IMR-90 (cell line): ENCODE measurements at regions not wholly inside any gene's neighbourhood (a gene's known extent, or its start where the extent isn't known, plus 50 kb on each side); places are given as distances from the start of the nearest gene placed in this dataset.

ENCODE experiments used
- ATAC-seq: fragments of 200-7000 bp; cut with Tn5 transposase; 2 replicates; pipeline ENCODE4 v1.9.1; 2020; ENCODE audit warnings: low read depth, mild to moderate bottlenecking, moderate library complexity
- BruUV-seq: library from RNA; stranded (reverse); fragments of 400-500 nt; replicated peaks from 2 replicates; lab custom pipeline; 2021; lab: Mats Ljungman, UMichigan
- CTCF ChIA-PET: fragments of 300-600 bp; formaldehyde crosslinking; extraction: SDS; loops from one replicate; lab custom pipeline; 2021; ENCODE audit warnings: antibody characterized with exemption; lab: Yijun Ruan, JAX
- POLR2A ChIA-PET: fragments of 300-600 bp; sonication (Branson Sonifier 250); formaldehyde crosslinking; loops from one replicate; lab custom pipeline; 2022; ENCODE audit warnings: antibody characterized with exemption; ENCODE audit not compliant: unreplicated experiment; lab: Charles Lee
- DNase-seq: peaks from one replicate; pipeline ENCODE4 v3.0.0; 2013
- H2AFZ ChIP-seq: replicated peaks from 2 replicates; pipeline ENCODE3; 2013; ENCODE audit warnings: low read length, mild to moderate bottlenecking; ENCODE audit not compliant: poor library complexity
- H2AK5ac ChIP-seq: 2 replicates; pipeline ENCODE4 v1.6.1; 2013; ENCODE audit warnings: low read depth, low read length, inconsistent platforms
- H2AK9ac ChIP-seq: replicated peaks from 2 replicates; pipeline ENCODE3; 2013; ENCODE audit warnings: mild to moderate bottlenecking, low read depth, low read length, moderate library complexity; ENCODE audit not compliant: poor library complexity
- H2BK120ac ChIP-seq: 2 replicates; pipeline ENCODE4 v1.6.1; 2013; ENCODE audit warnings: low read depth, low read length, inconsistent platforms
- H2BK15ac ChIP-seq: 3 replicates; pipeline ENCODE4 v1.6.1; 2013; ENCODE audit warnings: low read depth, low read length, inconsistent platforms
- H2BK20ac ChIP-seq: 2 replicates; pipeline ENCODE4 v1.6.1; 2013; ENCODE audit warnings: low read depth, mild to moderate bottlenecking, inconsistent platforms, low read length, moderate library complexity
- H2BK5ac ChIP-seq: 2 replicates; pipeline ENCODE4 v1.6.1; 2013; ENCODE audit warnings: mild to moderate bottlenecking, low read depth, low read length, inconsistent platforms; ENCODE audit not compliant: poor library complexity, severe bottlenecking
- H3K14ac ChIP-seq: replicated peaks from 2 replicates; pipeline ENCODE4 v1.6.1; 2013; ENCODE audit warnings: low read depth, low read length, inconsistent platforms
- H3K18ac ChIP-seq: 2 replicates; pipeline ENCODE4 v1.6.1; 2013; ENCODE audit warnings: low read depth, low read length, control low read depth
- H3K23ac ChIP-seq: 2 replicates; pipeline ENCODE4 v1.6.1; 2013; ENCODE audit warnings: low read depth, low read length, inconsistent platforms
- H3K27ac ChIP-seq: 2 replicates; pipeline ENCODE4 v1.5.1; 2013; ENCODE audit warnings: mild to moderate bottlenecking, control low read depth, low read length; ENCODE audit not compliant: insufficient read depth
- H3K27me3 ChIP-seq: 2 replicates; pipeline ENCODE4 v1.6.1; 2013; ENCODE audit warnings: low read length; ENCODE audit not compliant: control insufficient read depth, insufficient read depth
- H3K36me3 ChIP-seq: 2 replicates; pipeline ENCODE4 v1.6.1; 2013; ENCODE audit warnings: low read length, mixed read lengths; ENCODE audit not compliant: control insufficient read depth, insufficient read depth
- H3K4ac ChIP-seq: 2 replicates; pipeline ENCODE4 v1.6.1; 2013; ENCODE audit warnings: low read depth, low read length, inconsistent platforms
- H3K4me1 ChIP-seq: 2 replicates; pipeline ENCODE4 v1.6.1; 2013; ENCODE audit warnings: low read length, mixed read lengths; ENCODE audit not compliant: control insufficient read depth, insufficient read depth
- H3K4me2 ChIP-seq: 2 replicates; pipeline ENCODE4 v1.6.1; 2013; ENCODE audit warnings: low read depth, mild to moderate bottlenecking, control low read depth, low read length, moderate library complexity
- H3K4me3 ChIP-seq: 2 replicates; pipeline ENCODE4 v1.5.1; 2013; ENCODE audit warnings: low read depth, mild to moderate bottlenecking, control low read depth, low read length, moderate library complexity; ENCODE audit not compliant: insufficient read depth
- H3K56ac ChIP-seq: 2 replicates; pipeline ENCODE4 v1.6.1; 2013; ENCODE audit warnings: low read length, inconsistent platforms; ENCODE audit not compliant: insufficient read depth; ENCODE audit errors: extremely low read depth
- H3K79me1 ChIP-seq, 2 experiments: 2 replicates each; pipeline ENCODE4 v1.6.1; 2013; ENCODE audit warnings: low read length in 2 of 2, inconsistent platforms in 1 of 2, low read depth in 1 of 2
- H3K9ac ChIP-seq: 2 replicates; pipeline ENCODE4 v1.6.1; 2013; ENCODE audit warnings: low read depth, low read length, control low read depth
- H3K9me1 ChIP-seq: 2 replicates; pipeline ENCODE4 v1.6.1; 2013; ENCODE audit warnings: low read length, inconsistent platforms; ENCODE audit not compliant: insufficient read depth
- H3K9me3 ChIP-seq: 2 replicates; pipeline ENCODE4 v1.6.1; 2013; ENCODE audit warnings: low read length; ENCODE audit not compliant: control insufficient read depth, insufficient read depth
- H4K20me1 ChIP-seq: 2 replicates; pipeline ENCODE4 v1.6.1; 2013; ENCODE audit warnings: low read length, inconsistent platforms; ENCODE audit not compliant: insufficient read depth
- H4K5ac ChIP-seq: 2 replicates; pipeline ENCODE4 v1.6.1; 2013; ENCODE audit warnings: mild to moderate bottlenecking, low read depth, low read length, control low read depth
- H4K8ac ChIP-seq, 2 experiments: 2 replicates each; pipeline ENCODE4 v1.6.1; 2013; ENCODE audit warnings: low read depth in 2 of 2, low read length in 2 of 2, control low read depth in 1 of 2, inconsistent platforms in 1 of 2
- H4K91ac ChIP-seq: 2 replicates; pipeline ENCODE4 v1.6.1; 2013; ENCODE audit warnings: low read depth, low read length, inconsistent platforms; ENCODE audit not compliant: insufficient read depth
- CEBPB ChIP-seq: IDR thresholded peaks from 2 replicates; pipeline ENCODE4 v1.6.1; 2012; ENCODE audit warnings: low read depth, low read length, improper control_type of control experiment
- CHD1 ChIP-seq: IDR thresholded peaks from 2 replicates; pipeline ENCODE4 v1.6.1; 2012; ENCODE audit warnings: low read depth, low read length, improper control_type of control experiment
- ELK1 ChIP-seq: fragments of 150-350 bp; IDR thresholded peaks from 2 replicates; pipeline ENCODE4 v1.6.1; 2016; ENCODE audit warnings: low read depth, mild to moderate bottlenecking, low read length, moderate library complexity, borderline replicate concordance
- FOS ChIP-seq: fragments of 150-350 bp; IDR thresholded peaks from 2 replicates; pipeline ENCODE4 v1.6.1; 2016; ENCODE audit warnings: low read depth, low read length
- MAFK ChIP-seq: IDR thresholded peaks from 2 replicates; pipeline ENCODE4 v1.6.1; 2012; ENCODE audit warnings: low read depth, low read length, improper control_type of control experiment
- MAZ ChIP-seq: IDR thresholded peaks from 2 replicates; pipeline ENCODE4 v1.6.1; 2012; ENCODE audit warnings: low read depth, mild to moderate bottlenecking, low read length, improper control_type of control experiment, moderate library complexity, borderline replicate concordance
- NFE2L2 ChIP-seq: fragments of 150-350 bp; IDR thresholded peaks from 2 replicates; pipeline ENCODE4 v1.6.1; 2016; ENCODE audit warnings: low read depth, mild to moderate bottlenecking, low read length
- RCOR1 ChIP-seq: IDR thresholded peaks from 2 replicates; pipeline ENCODE4 v1.6.1; 2012; ENCODE audit warnings: mild to moderate bottlenecking, low read length, improper control_type of control experiment; ENCODE audit not compliant: insufficient replicate concordance
- RFX5 ChIP-seq: IDR thresholded peaks from 2 replicates; pipeline ENCODE4 v1.8.0; 2012; ENCODE audit warnings: low read depth, mild to moderate bottlenecking, low read length, moderate library complexity
- WGBS, 2 experiments: methylation state at CpG; one replicate each; pipeline versions ENCODE4 v1.1.5 to v1.1.7; 2013; ENCODE audit warnings: missing lambda C conversion rate in 2 of 2; ENCODE audit not compliant: insufficient read length in 1 of 2; ENCODE audit errors: extremely low coverage in 2 of 2; 5-methylcytosine and 5-hydroxymethylcytosine counted together
- dilution Hi-C: fragments of 300-500 bp; cut with HindIII; formaldehyde crosslinking; loops from one replicate; pipeline ENCODE4 v1.14.3; 2018; ENCODE audit warnings: low sequenced_read_pairs; ENCODE audit not compliant: unreplicated experiment
- in situ Hi-C: fragments of 300-500 bp; cut with MboI; formaldehyde crosslinking; loops from 3 replicates; pipeline ENCODE4 v1.14.3; 2019; ENCODE audit warnings: low sequenced_read_pairs, inconsistent platforms, mixed read lengths
- intact Hi-C: fragments of 100-400 bp; cut with micrococcal nuclease; formaldehyde crosslinking; loops from 2 replicates; pipeline ENCODE4 v1.10.0; 2022
- TF ChIP-seq, protein P1 (sequence below): conservative IDR thresholded peaks from 2 replicates; pipeline ENCODE4 v1.5.1; 2012; ENCODE audit warnings: mild to moderate bottlenecking, low read depth, low read length, improper control_type of control experiment

DNA sequence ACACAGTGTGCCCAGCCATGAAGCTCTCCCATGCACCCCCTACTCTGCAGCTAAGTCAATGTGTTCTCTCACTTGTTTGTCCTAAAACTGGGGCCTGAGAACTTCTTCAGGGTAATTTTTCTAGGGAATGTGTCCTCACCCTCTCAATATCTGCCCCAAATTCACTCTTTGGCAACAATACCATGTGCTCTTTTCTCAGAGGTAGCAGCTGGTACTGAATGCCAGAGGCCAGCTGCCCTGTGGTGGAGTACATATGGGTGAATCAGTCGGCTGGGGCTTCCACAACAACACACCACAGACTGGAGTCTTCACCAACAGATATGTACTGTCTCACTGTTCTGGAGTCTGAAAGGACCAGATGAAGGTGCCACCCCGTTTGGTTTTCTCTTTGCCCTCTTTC lies 97.7 kb upstream of the TOP3B start:
- POLR2A ChIA-PET, result no interaction called here
- Histone ChIP-seq H2AK5ac (no peak overlapping the region), H3K36me3 (no peaks in the 10 kb centered on the region), H3K56ac (no peak overlapping the region), H3K18ac (no peak overlapping the region), H2BK5ac (no peak overlapping the region), H3K14ac (no peak overlapping the region), H2BK15ac (no peak overlapping the region), H3K4me1 (peaks cover 5% of the 10 kb centered on the region; the same call in 1 of the 2 replicates), H3K27ac (no peak overlapping the region), H4K8ac (no peak overlapping the region; a peak in 1 of 4 replicates), H4K20me1 (no peaks in the 10 kb centered on the region), H2AK9ac (no peak overlapping the region), H3K79me1 (no peaks in the 10 kb centered on the region), H3K4ac (no peak overlapping the region), H3K4me3 (no peak overlapping the region), H2AFZ (no peak overlapping the region), H3K23ac (no peak overlapping the region), H3K9ac (no peak overlapping the region), H3K27me3 (peaks cover 16% of the 10 kb centered on the region), H3K9me3 (no peaks in the 10 kb centered on the region), H2BK20ac (no peak overlapping the region), H2BK120ac (no peak overlapping the region), H3K9me1 (peaks cover 8% of the 10 kb centered on the region; the same call in 1 of the 2 replicates), H4K5ac (no peak overlapping the region), H3K4me2 (no peak overlapping the region), H4K91ac (no peak overlapping the region)
- ATAC-seq, result peak; percentile 64
- no peak for DNase-seq
- intact Hi-C loops (no loop called here), dilution Hi-C loops (no loop called here), in situ Hi-C loops (no loop called here)
- CTCF ChIA-PET, result no interaction called here
- no TSS peak for BruUV-seq
- no CpG with 5 or more reads among the region's 2 CpGs for WGBS, 2 experiments
- TF ChIP-seq, protein P1, sequence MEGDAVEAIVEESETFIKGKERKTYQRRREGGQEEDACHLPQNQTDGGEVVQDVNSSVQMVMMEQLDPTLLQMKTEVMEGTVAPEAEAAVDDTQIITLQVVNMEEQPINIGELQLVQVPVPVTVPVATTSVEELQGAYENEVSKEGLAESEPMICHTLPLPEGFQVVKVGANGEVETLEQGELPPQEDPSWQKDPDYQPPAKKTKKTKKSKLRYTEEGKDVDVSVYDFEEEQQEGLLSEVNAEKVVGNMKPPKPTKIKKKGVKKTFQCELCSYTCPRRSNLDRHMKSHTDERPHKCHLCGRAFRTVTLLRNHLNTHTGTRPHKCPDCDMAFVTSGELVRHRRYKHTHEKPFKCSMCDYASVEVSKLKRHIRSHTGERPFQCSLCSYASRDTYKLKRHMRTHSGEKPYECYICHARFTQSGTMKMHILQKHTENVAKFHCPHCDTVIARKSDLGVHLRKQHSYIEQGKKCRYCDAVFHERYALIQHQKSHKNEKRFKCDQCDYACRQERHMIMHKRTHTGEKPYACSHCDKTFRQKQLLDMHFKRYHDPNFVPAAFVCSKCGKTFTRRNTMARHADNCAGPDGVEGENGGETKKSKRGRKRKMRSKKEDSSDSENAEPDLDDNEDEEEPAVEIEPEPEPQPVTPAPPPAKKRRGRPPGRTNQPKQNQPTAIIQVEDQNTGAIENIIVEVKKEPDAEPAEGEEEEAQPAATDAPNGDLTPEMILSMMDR, result no peak
- TF ChIP-seq NFE2L2 (no peak), RCOR1 (no peak), RFX5 (no peak), ELK1 (no peak), MAZ (no peak), FOS (no peak), MAFK (no peak), CHD1 (no peak), CEBPB (no peak)
